ENCODE measurements at regions not wholly inside any gene's neighbourhood (a gene's known extent, or its start where the extent isn't known, plus 50 kb on each side); places are given as distances from the start of the nearest gene placed in this dataset.

- no peaks in the 10 kb centered on the region for H3K79me2 ChIP-seq (ENCODE audit: control insufficient read depth, insufficient read depth, low read length, poor library complexity)
- H2BK5ac ChIP-seq (ENCODE audit: low read depth, low read length, poor library complexity), result no peak overlapping the region
- H3K23ac ChIP-seq (ENCODE audit: low read length), result no peak overlapping the region
- no peaks in the 10 kb centered on the region for H3K36me3 ChIP-seq (ENCODE audit: control insufficient read depth in 1 of 2, insufficient read depth in 2 of 2, low read length in 2 of 2)
- H3K27me3 ChIP-seq (ENCODE audit: insufficient read depth, low read length), result no peaks in the 10 kb centered on the region
- H3K4me2 ChIP-seq (ENCODE audit: low read length), result no peak overlapping the region
- H2AK5ac ChIP-seq (ENCODE audit: low read length), result no peak overlapping the region
- no peak overlapping the region for H3K18ac ChIP-seq (ENCODE audit: low read length)
- no peaks in the 10 kb centered on the region for H3K4me1 ChIP-seq (ENCODE audit: control insufficient read depth in 1 of 2, insufficient read depth in 2 of 2, low read length in 2 of 2)
- no peaks in the 10 kb centered on the region for H3K79me1 ChIP-seq (ENCODE audit: low read length)
- no peak overlapping the region for H2BK120ac ChIP-seq (ENCODE audit: insufficient read depth, low read length, poor library complexity)
- DNase-seq, result no peak
- no peak overlapping the region for H4K8ac ChIP-seq (ENCODE audit: low read depth, low read length)
- no peak overlapping the region for H3K4ac ChIP-seq (ENCODE audit: low read depth, low read length)
- H4K91ac ChIP-seq (ENCODE audit: low read depth, low read length), result no peak overlapping the region
- H3K27ac ChIP-seq (ENCODE audit: low read depth, low read length), result no peak overlapping the region
- H2AFZ ChIP-seq (ENCODE audit: insufficient read depth, low read length, poor library complexity), result no peak overlapping the region
- no peaks in the 10 kb centered on the region for H3K9me3 ChIP-seq (ENCODE audit: insufficient read depth, low read depth, low read length)
- H3K4me3 ChIP-seq (ENCODE audit: low read depth, low read length), result no peak overlapping the region
- H2BK12ac ChIP-seq (ENCODE audit: low read length), result no peak overlapping the region
- WGBS (ENCODE audit: extremely low coverage, insufficient coverage, insufficient read length), result no CpG with 5 or more reads among the region's 9 CpGs
- no peak overlapping the region for H4K12ac ChIP-seq (ENCODE audit: low read depth, low read length)
- H3K14ac ChIP-seq (ENCODE audit: low read length), result no peak overlapping the region
- H3K9ac ChIP-seq (ENCODE audit: low read length), result no peak overlapping the region
Measured at GRCh38 chr3:144877356-144877755, 905.7 kb downstream of the DIPK2A start.

- H3K4me3 ChIP-seq (ENCODE audit: low read depth, low read length), result no peak overlapping the region
- H3K14ac ChIP-seq (ENCODE audit: low read length), result no peak overlapping the region
- peak overlapping the region; percentile 52 for H2AFZ ChIP-seq (ENCODE audit: insufficient read depth, low read length, poor library complexity)
- WGBS (ENCODE audit: extremely low coverage, insufficient coverage, insufficient read length), result no CpG with 5 or more reads among the region's 3 CpGs
- no peak overlapping the region for H3K4ac ChIP-seq (ENCODE audit: low read depth, low read length)
- H3K27me3 ChIP-seq (ENCODE audit: insufficient read depth, low read length), result no peaks in the 10 kb centered on the region
- H3K4me2 ChIP-seq (ENCODE audit: low read length), result no peak overlapping the region
- no peaks in the 10 kb centered on the region for H3K4me1 ChIP-seq (ENCODE audit: control insufficient read depth in 1 of 2, insufficient read depth in 2 of 2, low read length in 2 of 2)
- H3K79me1 ChIP-seq (ENCODE audit: low read length), result no peaks in the 10 kb centered on the region
- H3K9me3 ChIP-seq (ENCODE audit: insufficient read depth, low read depth, low read length), result no peaks in the 10 kb centered on the region
- no peak overlapping the region for H3K18ac ChIP-seq (ENCODE audit: low read length)
- H3K9ac ChIP-seq (ENCODE audit: low read length), result no peak overlapping the region
- H3K36me3 ChIP-seq (ENCODE audit: control insufficient read depth in 1 of 2, insufficient read depth in 2 of 2, low read length in 2 of 2), result no peaks in the 10 kb centered on the region
- H3K79me2 ChIP-seq (ENCODE audit: control insufficient read depth, insufficient read depth, low read length, poor library complexity), result no peaks in the 10 kb centered on the region
- DNase-seq, result no peak
- no peak overlapping the region for H3K27ac ChIP-seq (ENCODE audit: low read depth, low read length)
- H3K23ac ChIP-seq (ENCODE audit: low read length), result no peak overlapping the region
- H2BK12ac ChIP-seq (ENCODE audit: low read length), result no peak overlapping the region
- no peak overlapping the region for H4K12ac ChIP-seq (ENCODE audit: low read depth, low read length)
- no peak overlapping the region for H4K91ac ChIP-seq (ENCODE audit: low read depth, low read length)
- no peak overlapping the region for H2BK120ac ChIP-seq (ENCODE audit: insufficient read depth, low read length, poor library complexity)
- no peak overlapping the region for H2AK5ac ChIP-seq (ENCODE audit: low read length)
- H2BK5ac ChIP-seq (ENCODE audit: low read depth, low read length, poor library complexity), result no peak overlapping the region
- no peak overlapping the region for H4K8ac ChIP-seq (ENCODE audit: low read depth, low read length)
Measured at GRCh38 chr3:144879701-144880100, 908.1 kb downstream of the DIPK2A start.

GRCh38 chr3:144893980-144894379 lies 922.4 kb downstream of the DIPK2A start:
- Histone ChIP-seq H3K18ac (ENCODE audit: low read length) (no peak overlapping the region), H4K8ac (ENCODE audit: low read depth, low read length) (no peak overlapping the region), H3K4me2 (ENCODE audit: low read length) (no peak overlapping the region), H3K27me3 (ENCODE audit: insufficient read depth, low read length) (no peaks in the 10 kb centered on the region), H2AFZ (ENCODE audit: insufficient read depth, low read length, poor library complexity) (no peak overlapping the region), H3K9ac (ENCODE audit: low read length) (no peak overlapping the region), H4K12ac (ENCODE audit: low read depth, low read length) (no peak overlapping the region), H3K27ac (ENCODE audit: low read depth, low read length) (no peak overlapping the region), H3K4me3 (ENCODE audit: low read depth, low read length) (no peak overlapping the region), H3K4me1 (ENCODE audit: control insufficient read depth in 1 of 2, insufficient read depth in 2 of 2, low read length in 2 of 2) (no peaks in the 10 kb centered on the region), H2BK5ac (ENCODE audit: low read depth, low read length, poor library complexity) (no peak overlapping the region), H3K4ac (ENCODE audit: low read depth, low read length) (no peak overlapping the region), H3K79me1 (ENCODE audit: low read length) (no peaks in the 10 kb centered on the region), H3K9me3 (ENCODE audit: insufficient read depth, low read depth, low read length) (no peaks in the 10 kb centered on the region), H3K23ac (ENCODE audit: low read length) (no peak overlapping the region), H2BK12ac (ENCODE audit: low read length) (no peak overlapping the region), H2AK5ac (ENCODE audit: low read length) (no peak overlapping the region), H3K36me3 (ENCODE audit: control insufficient read depth in 1 of 2, insufficient read depth in 2 of 2, low read length in 2 of 2) (no peaks in the 10 kb centered on the region), H2BK120ac (ENCODE audit: insufficient read depth, low read length, poor library complexity) (no peak overlapping the region), H3K79me2 (ENCODE audit: control insufficient read depth, insufficient read depth, low read length, poor library complexity) (no peaks in the 10 kb centered on the region), H3K14ac (ENCODE audit: low read length) (no peak overlapping the region), H4K91ac (ENCODE audit: low read depth, low read length) (no peak overlapping the region)
- DNase-seq, result no peak
- WGBS (ENCODE audit: extremely low coverage, insufficient coverage, insufficient read length), result no CpG with 5 or more reads among the region's 5 CpGs

GRCh38 chr3:144894576-144894975 lies 923.0 kb downstream of the DIPK2A start:
- H4K91ac ChIP-seq (ENCODE audit: low read depth, low read length), result no peak overlapping the region
- H3K36me3 ChIP-seq (ENCODE audit: control insufficient read depth in 1 of 2, insufficient read depth in 2 of 2, low read length in 2 of 2), result no peaks in the 10 kb centered on the region
- no peak overlapping the region for H3K23ac ChIP-seq (ENCODE audit: low read length)
- H3K4me3 ChIP-seq (ENCODE audit: low read depth, low read length), result no peak overlapping the region
- H2BK120ac ChIP-seq (ENCODE audit: insufficient read depth, low read length, poor library complexity), result no peak overlapping the region
- H3K9ac ChIP-seq (ENCODE audit: low read length), result no peak overlapping the region
- H3K9me3 ChIP-seq (ENCODE audit: insufficient read depth, low read depth, low read length), result no peaks in the 10 kb centered on the region
- no peak overlapping the region for H2BK12ac ChIP-seq (ENCODE audit: low read length)
- no peak overlapping the region for H2BK5ac ChIP-seq (ENCODE audit: low read depth, low read length, poor library complexity)
- no peak overlapping the region for H3K4me2 ChIP-seq (ENCODE audit: low read length)
- no peaks in the 10 kb centered on the region for H3K79me2 ChIP-seq (ENCODE audit: control insufficient read depth, insufficient read depth, low read length, poor library complexity)
- H4K12ac ChIP-seq (ENCODE audit: low read depth, low read length), result no peak overlapping the region
- no peak overlapping the region for H4K8ac ChIP-seq (ENCODE audit: low read depth, low read length)
- no peaks in the 10 kb centered on the region for H3K27me3 ChIP-seq (ENCODE audit: insufficient read depth, low read length)
- no peak overlapping the region for H3K27ac ChIP-seq (ENCODE audit: low read depth, low read length)
- no CpG with 5 or more reads among the region's 2 CpGs for WGBS (ENCODE audit: extremely low coverage, insufficient coverage, insufficient read length)
- no peak overlapping the region for H3K4ac ChIP-seq (ENCODE audit: low read depth, low read length)
- H3K18ac ChIP-seq (ENCODE audit: low read length), result no peak overlapping the region
- no peaks in the 10 kb centered on the region for H3K79me1 ChIP-seq (ENCODE audit: low read length)
- no peak overlapping the region for H2AK5ac ChIP-seq (ENCODE audit: low read length)
- no peak overlapping the region for H2AFZ ChIP-seq (ENCODE audit: insufficient read depth, low read length, poor library complexity)
- no peak for DNase-seq
- H3K4me1 ChIP-seq (ENCODE audit: control insufficient read depth in 1 of 2, insufficient read depth in 2 of 2, low read length in 2 of 2), result no peaks in the 10 kb centered on the region
- H3K14ac ChIP-seq (ENCODE audit: low read length), result no peak overlapping the region
